22Rv1 (cell line): ENCODE measurements at regions not wholly inside any gene's neighbourhood (a gene's known extent, or its start where the extent isn't known, plus 50 kb on each side); places are given as distances from the start of the nearest gene placed in this dataset.

Experiments
- ZFX ChIP-seq: fragments of 450-650 bp; IDR thresholded peaks from 2 replicates; pipeline ENCODE4 v1.6.1; 2017; ENCODE audit warnings: antibody characterized with exemption, borderline replicate concordance
- TF ChIP-seq, protein P1 (sequence below): fragments of 450-650 bp; IDR thresholded peaks from 2 replicates; pipeline ENCODE4 v1.5.1; 2017; ENCODE audit warnings: mild to moderate bottlenecking

- TF ChIP-seq, protein P1, sequence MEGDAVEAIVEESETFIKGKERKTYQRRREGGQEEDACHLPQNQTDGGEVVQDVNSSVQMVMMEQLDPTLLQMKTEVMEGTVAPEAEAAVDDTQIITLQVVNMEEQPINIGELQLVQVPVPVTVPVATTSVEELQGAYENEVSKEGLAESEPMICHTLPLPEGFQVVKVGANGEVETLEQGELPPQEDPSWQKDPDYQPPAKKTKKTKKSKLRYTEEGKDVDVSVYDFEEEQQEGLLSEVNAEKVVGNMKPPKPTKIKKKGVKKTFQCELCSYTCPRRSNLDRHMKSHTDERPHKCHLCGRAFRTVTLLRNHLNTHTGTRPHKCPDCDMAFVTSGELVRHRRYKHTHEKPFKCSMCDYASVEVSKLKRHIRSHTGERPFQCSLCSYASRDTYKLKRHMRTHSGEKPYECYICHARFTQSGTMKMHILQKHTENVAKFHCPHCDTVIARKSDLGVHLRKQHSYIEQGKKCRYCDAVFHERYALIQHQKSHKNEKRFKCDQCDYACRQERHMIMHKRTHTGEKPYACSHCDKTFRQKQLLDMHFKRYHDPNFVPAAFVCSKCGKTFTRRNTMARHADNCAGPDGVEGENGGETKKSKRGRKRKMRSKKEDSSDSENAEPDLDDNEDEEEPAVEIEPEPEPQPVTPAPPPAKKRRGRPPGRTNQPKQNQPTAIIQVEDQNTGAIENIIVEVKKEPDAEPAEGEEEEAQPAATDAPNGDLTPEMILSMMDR: no peak
- TF ChIP-seq ZFX: no peak
Observed at GRCh38 chr7:68873616-68874015, 724.7 kb upstream of the AUTS2 start.
